Spinal cord (tissue), 9 donors: ENCODE measurements at regions not wholly inside any gene's neighbourhood (a gene's known extent, or its start where the extent isn't known, plus 50 kb on each side); places are given as distances from the start of the nearest gene placed in this dataset.
A peak's percentile ranks its signal among the peaks of the same experiment; 100 is the strongest.

Experiments used
- DNase-seq, 6 donors: peaks; one replicate each; pipeline versions ENCODE4 v3.0.0 to v3.0.0-alpha.2; 2013 to 2015; ENCODE audit warnings: low spot score in 6 of 6, low read depth in 4 of 6
- H3K27ac ChIP-seq: one replicate; pipeline ENCODE4 v1.5.1; 2013; ENCODE audit warnings: low read depth, low read length, control low read depth
- H3K27me3 ChIP-seq: one replicate; pipeline ENCODE4 v1.6.1; 2013; ENCODE audit warnings: low read length; ENCODE audit not compliant: control insufficient read depth, insufficient read depth
- H3K36me3 ChIP-seq: one replicate; pipeline ENCODE4 v1.6.1; 2013; ENCODE audit warnings: low read length; ENCODE audit not compliant: control insufficient read depth, insufficient read depth
- H3K4me1 ChIP-seq: one replicate; pipeline ENCODE4 v1.6.1; 2013; ENCODE audit warnings: low read length; ENCODE audit not compliant: control insufficient read depth, insufficient read depth
- H3K4me3 ChIP-seq: one replicate; pipeline ENCODE4 v1.5.1; 2013; ENCODE audit warnings: low read depth, low read length, control low read depth
- H3K9me3 ChIP-seq: one replicate; pipeline ENCODE4 v1.6.1; 2013; ENCODE audit warnings: low read length; ENCODE audit not compliant: control insufficient read depth, insufficient read depth
- WGBS: methylation state at CpG from one replicate; pipeline ENCODE4 v1.1.5; 2013; ENCODE audit warnings: missing lambda C conversion rate; ENCODE audit not compliant: insufficient coverage; 5-methylcytosine and 5-hydroxymethylcytosine counted together
- donor health status: healthy.

DNA sequence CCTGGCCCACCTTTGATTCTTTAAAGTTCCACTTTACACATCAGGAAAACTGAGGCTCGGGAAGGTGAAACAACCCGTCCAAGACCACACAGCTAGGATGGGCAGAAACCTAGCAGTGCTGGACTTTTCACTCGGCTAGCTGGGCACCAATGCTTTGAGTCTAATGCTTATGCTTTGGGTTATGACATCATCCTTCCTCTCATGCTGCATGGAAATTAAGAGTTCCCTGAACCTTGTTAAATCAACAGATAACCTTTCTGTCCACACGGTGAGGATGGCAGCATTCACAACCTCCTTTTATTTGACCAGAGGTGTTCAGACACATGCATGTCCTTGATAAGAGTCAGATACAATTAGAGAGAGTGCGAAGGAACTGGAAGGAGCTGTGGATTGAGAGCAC is 138.4 kb downstream of the UQCRFS1 start:
- no peak overlapping the region for H3K27ac ChIP-seq
- no peak overlapping the region for H3K4me3 ChIP-seq
- no peaks in the 10 kb centered on the region for H3K9me3 ChIP-seq
- H3K4me1 ChIP-seq = no peaks in the 10 kb centered on the region
- no peaks in the 10 kb centered on the region for H3K27me3 ChIP-seq
- DNase-seq = no peak
- 100% methylated on average over 2 of the region's 5 CpGs for WGBS
- no peaks in the 10 kb centered on the region for H3K36me3 ChIP-seq

DNA sequence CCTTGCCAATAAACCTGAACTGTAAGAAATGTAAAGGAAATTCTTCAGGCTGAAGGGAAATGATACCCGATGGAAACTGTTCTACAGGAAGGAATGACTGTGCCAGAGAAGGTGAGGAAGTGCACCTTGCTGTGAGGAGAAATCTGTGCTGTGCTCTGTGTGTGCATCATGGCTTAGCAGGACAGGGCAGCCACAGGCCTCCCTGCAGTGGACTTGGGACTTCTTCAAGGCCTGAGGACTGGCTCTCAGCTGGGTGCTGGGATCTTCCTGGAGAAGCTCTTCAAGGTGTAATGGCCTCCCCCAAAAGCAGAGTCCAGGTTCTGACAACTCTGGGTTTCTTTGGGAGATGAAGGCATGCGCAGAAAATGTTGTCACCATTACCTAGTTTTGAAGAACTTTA is 145.1 kb downstream of the UQCRFS1 start:
- H3K27me3 ChIP-seq = no peaks in the 10 kb centered on the region
- no peaks in the 10 kb centered on the region for H3K36me3 ChIP-seq
- WGBS = 80% methylated on average over 1 of the region's 2 CpGs
- no peak overlapping the region for H3K27ac ChIP-seq
- DNase-seq = no peak
- peaks cover 1% of the 10 kb centered on the region for H3K9me3 ChIP-seq
- no peak overlapping the region for H3K4me3 ChIP-seq
- peaks cover 3% of the 10 kb centered on the region for H3K4me1 ChIP-seq

DNA sequence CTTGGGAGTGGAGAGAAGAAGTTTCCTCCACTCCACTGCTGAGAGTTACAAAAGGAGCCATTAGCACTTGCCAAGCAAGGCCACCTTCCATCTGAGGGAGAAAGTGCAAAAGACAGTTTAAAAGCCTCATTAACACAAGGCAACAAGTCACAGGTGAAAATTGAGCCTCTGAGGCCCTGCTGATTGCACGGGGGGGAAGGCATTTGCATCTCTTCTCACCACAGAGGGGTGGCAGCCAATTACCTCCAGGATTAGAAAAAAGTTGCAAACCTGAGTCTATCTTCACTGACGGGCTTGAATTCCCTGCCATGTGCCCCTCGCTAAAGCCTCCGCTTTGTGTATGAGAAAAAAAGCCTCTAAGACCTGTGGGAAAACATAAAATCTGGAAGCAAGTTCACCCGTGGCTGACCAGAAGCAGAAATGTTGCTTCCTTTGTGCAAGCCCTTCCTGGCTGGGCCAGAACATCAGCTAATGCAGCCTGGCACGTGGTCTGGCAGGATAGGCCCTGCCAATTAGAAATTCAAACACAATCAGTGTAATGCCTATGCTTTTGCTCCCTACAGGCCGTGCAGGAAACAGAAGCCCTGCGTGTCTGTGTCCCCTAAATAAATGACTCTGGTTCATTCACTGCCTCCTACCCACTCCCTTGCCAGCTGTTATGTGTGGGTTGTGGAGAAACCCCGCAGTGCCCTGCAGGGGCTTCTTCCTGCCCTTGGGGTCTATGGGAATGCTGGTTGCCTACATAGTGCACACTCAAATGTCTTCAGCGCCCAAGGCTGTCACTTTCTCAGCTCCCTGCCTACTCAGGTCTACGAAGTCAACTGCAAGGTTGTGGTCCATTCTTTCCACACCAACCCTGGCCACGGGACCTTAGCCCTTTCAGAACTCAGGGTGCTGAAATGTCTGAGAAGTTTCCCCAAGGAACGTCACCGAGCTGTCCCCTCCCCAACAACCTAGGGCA is 150.2 kb downstream of the UQCRFS1 start:
- H3K27me3 ChIP-seq = no peaks in the 10 kb centered on the region
- DNase-seq = peak in 2 of 6 donors; percentile 51 to 62
- peaks cover 11% of the 10 kb centered on the region for H3K4me1 ChIP-seq
- no peak overlapping the region for H3K4me3 ChIP-seq
- peaks cover 1% of the 10 kb centered on the region for H3K9me3 ChIP-seq
- 46% methylated on average over 11 of the region's 14 CpGs for WGBS
- no peaks in the 10 kb centered on the region for H3K36me3 ChIP-seq
- no peak overlapping the region for H3K27ac ChIP-seq

DNA sequence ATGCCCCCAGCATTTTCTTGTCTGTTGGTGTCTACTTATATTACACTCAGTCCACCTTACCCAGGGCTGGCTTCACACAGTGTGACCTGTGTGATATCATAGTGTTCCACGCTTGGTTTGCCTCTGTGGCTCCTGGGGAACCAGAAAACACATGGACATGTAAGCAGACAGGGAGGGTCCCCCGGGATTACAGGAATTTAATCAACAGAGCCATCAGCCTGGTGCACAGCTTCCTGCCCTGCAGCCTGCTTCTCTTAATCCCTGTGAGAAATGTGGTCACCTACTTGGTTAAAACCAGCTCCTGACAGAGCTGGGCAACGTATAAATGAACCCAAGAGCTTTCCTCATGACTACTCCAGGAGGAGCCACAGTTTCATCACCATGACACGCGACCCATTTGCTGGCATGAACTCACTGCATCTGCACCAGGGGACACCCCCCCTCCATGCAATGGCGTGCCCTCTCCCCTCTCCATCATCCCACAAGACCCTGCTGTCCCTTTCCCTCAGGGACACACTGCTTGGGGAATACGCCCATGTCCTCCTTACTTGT is 152.1 kb downstream of the UQCRFS1 start:
- Histone ChIP-seq H3K27me3 (no peaks in the 10 kb centered on the region), H3K4me3 (no peak overlapping the region), H3K4me1 (peaks cover 11% of the 10 kb centered on the region), H3K36me3 (no peaks in the 10 kb centered on the region), H3K9me3 (no peaks in the 10 kb centered on the region), H3K27ac (no peak overlapping the region)
- no peak for DNase-seq
- WGBS = 88% methylated on average over 7 of the region's 7 CpGs

DNA sequence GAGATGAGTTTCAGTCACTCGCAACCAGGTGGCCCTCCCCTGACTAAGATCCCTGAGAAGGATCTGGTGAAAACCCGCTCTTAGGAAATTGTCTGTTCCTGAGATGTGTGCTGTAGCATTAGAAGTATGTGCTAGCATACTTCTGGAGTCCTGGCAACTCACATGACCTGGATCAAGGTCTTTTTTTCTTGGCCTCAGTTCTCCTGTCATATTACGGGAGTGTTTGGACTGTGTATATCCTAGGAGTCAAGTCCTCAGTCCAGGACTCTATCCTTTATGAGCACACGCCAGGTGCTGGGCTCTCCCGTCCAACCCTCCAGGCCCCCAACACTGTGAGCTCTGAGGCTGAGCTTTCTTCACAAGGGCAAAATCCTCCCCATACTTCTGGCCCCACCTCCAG is 156.4 kb downstream of the UQCRFS1 start:
- Histone ChIP-seq H3K4me3 (no peak overlapping the region), H3K27ac (no peak overlapping the region), H3K9me3 (no peaks in the 10 kb centered on the region), H3K27me3 (no peaks in the 10 kb centered on the region), H3K4me1 (no peaks in the 10 kb centered on the region), H3K36me3 (no peaks in the 10 kb centered on the region)
- 88% methylated on average over 5 of the region's 5 CpGs for WGBS
- no peak for DNase-seq

DNA sequence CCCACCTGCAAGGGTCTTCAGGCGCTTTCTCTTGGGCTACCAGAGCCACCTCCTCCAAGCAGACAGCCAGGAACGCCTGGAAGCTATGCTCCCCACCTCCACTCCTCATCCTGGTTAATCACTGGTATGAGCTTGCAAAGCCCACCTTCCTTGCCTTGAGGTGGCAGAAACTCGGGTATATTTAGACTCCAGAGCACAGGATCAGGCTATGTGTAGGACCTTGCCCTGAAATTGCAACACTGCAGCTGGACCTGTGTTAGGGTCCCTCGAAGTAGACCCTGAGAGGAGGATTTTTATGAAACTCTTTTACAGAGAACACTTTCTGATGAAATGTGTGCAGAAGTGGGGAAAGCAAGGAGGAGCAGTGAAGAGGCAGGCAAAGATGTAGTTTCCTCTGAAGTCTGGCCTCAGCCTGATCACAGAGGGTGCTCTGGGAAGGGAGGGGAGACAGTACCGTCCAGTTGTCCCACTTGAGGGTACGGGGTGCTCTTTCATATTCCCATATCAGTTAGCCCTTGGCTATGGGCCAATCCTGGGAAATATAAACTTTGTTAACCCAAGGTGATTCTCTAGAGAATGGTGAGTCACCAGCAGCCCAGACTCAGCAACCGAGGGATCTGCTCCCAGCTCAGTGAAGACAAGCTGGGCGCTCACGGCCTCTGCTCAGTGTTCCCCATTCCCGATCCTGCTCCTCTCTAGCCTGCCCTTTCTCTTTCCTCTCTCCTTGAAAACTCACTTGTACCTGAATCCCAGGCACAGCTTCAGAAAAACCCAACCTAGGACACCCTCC is 157.9 kb downstream of the UQCRFS1 start:
- no peak overlapping the region for H3K4me3 ChIP-seq
- no peaks in the 10 kb centered on the region for H3K9me3 ChIP-seq
- no peaks in the 10 kb centered on the region for H3K4me1 ChIP-seq
- H3K27ac ChIP-seq = no peak overlapping the region
- no peaks in the 10 kb centered on the region for H3K27me3 ChIP-seq
- H3K36me3 ChIP-seq = no peaks in the 10 kb centered on the region
- DNase-seq = no peak
- 88% methylated on average over 7 of the region's 10 CpGs for WGBS

DNA sequence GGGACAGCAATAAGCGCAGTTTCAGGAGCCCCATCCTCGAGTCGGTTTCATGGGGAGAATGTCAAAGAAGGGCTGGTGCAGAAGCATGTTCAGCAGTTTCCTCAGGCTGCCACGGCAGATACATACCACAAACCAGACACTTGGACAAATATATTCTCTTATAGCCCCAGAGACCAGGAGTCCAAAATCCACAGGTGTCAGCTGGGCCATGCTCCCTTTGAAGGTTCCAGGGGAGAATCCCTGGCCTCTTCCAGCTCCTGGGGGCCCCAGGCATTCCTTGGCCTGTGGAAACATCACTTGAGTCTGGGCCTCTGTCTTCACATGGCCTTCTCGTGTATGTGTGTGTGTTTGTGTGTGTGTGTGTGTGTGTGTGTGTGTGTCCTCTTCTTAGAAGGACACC is 164.1 kb downstream of the UQCRFS1 start:
- WGBS = 95% methylated on average over 4 of the region's 5 CpGs
- no peaks in the 10 kb centered on the region for H3K36me3 ChIP-seq
- no peak overlapping the region for H3K27ac ChIP-seq
- no peaks in the 10 kb centered on the region for H3K27me3 ChIP-seq
- H3K9me3 ChIP-seq = no peaks in the 10 kb centered on the region
- no peak for DNase-seq
- no peaks in the 10 kb centered on the region for H3K4me1 ChIP-seq
- no peak overlapping the region for H3K4me3 ChIP-seq

DNA sequence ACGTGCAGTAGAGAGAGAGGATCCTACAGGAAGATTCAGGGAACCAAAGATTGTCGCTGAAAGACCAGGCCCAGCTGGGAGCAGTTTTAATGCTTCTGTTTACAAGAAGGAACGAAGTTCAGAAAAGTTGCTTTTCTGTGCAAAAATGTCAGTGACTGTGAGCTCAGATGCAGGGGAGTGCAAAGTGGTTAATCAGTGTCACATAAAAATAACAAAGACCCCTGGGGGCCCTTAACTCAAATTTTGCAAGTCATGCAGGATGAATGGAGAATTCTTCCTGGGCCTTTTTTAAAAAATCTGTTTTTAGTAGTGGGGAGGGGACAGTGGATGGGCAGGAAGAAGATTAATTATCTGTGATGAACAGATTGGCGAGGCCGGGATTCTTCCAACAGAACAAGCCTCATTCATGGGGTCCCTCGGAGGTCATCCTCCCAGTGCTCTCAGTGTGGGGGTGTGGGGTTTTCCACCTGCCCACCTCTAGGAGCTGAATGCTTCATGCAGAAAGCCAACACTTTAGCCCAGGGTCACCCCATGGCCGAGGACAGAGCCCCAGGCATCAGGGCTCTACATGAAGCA is 167.2 kb downstream of the UQCRFS1 start:
- no peak for DNase-seq
- Histone ChIP-seq H3K27ac (no peak overlapping the region), H3K4me3 (no peak overlapping the region), H3K4me1 (peaks cover 6% of the 10 kb centered on the region), H3K27me3 (no peaks in the 10 kb centered on the region), H3K36me3 (no peaks in the 10 kb centered on the region), H3K9me3 (no peaks in the 10 kb centered on the region)
- 44% methylated on average over 3 of the region's 7 CpGs for WGBS

DNA sequence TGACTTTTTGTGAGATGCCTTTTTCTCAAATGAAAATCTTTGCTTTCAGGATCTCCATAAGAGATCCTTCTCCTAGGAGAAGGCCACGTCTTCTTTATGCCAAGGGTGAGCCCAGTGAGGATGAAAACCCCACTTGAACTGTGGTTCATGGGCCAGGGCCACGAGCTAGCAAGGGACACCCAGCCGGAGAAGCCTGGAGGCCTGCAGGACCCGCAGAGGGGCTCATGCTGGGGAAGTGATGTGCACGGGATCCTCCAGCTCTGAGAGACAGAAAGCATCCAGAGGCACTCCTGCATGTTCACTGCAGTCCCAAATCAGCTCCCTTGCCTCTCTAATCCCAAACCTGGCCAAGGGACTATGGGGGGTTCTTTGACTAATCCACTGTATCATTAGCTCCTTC is 168.9 kb downstream of the UQCRFS1 start:
- Histone ChIP-seq H3K9me3 (no peaks in the 10 kb centered on the region), H3K36me3 (no peaks in the 10 kb centered on the region), H3K4me1 (peaks cover 9% of the 10 kb centered on the region), H3K27ac (no peak overlapping the region), H3K4me3 (no peak overlapping the region), H3K27me3 (no peaks in the 10 kb centered on the region)
- 95% methylated on average over 4 of the region's 5 CpGs for WGBS
- DNase-seq = no peak
